Mucosa of descending colon (tissue), 3 donors: ENCODE measurements at regions not wholly inside any gene's neighbourhood (a gene's known extent, or its start where the extent isn't known, plus 50 kb on each side); places are given as distances from the start of the nearest gene placed in this dataset.

ENCODE experiments used
- ATAC-seq: fragments of 200-7000 bp; cut with Tn5 transposase; one replicate; pipeline ENCODE4 v1.9.1; 2020; ENCODE audit warnings: mild to moderate bottlenecking, moderate library complexity
- DNase-seq, 3 donors: peaks; one replicate each; pipeline ENCODE4 v3.0.0-alpha.2; 2020
- H3K36me3 ChIP-seq: fragments of 200-600 bp; one replicate; pipeline ENCODE4 v1.8.0; 2021; ENCODE audit warnings: low read depth, mild to moderate bottlenecking
- H3K4me1 ChIP-seq: fragments of 200-600 bp; one replicate; pipeline ENCODE4 v1.8.0; 2021; ENCODE audit warnings: low read depth, mild to moderate bottlenecking
- H3K4me3 ChIP-seq: fragments of 200-600 bp; one replicate; pipeline ENCODE4 v1.8.0; 2021; ENCODE audit warnings: mild to moderate bottlenecking
- H3K9me3 ChIP-seq: fragments of 200-600 bp; one replicate; pipeline ENCODE4 v1.8.0; 2021; ENCODE audit warnings: mild to moderate bottlenecking
- intact Hi-C, 2 donors: fragments of 100-400 bp; cut with DNase I in 1 of 2; cut with micrococcal nuclease in 1 of 2; formaldehyde crosslinking; loops; one replicate each; pipeline versions ENCODE4 v1.11.0 to v1.11.1; 2022; cut with DNase I, micrococcal nuclease
- TF ChIP-seq, protein P1 (sequence below): fragments of 200-600 bp; IDR thresholded peaks from one replicate; pipeline ENCODE4 v1.8.0; 2022; ENCODE audit warnings: antibody characterized with exemption, mild to moderate bottlenecking
- donor health status: DM: no; HTN: no; CAD: no; lungs with moderate emphysema.
- donor health status: DM: no; HTN: no; CAD: no.
- donor health status: DM: no; HTN: yes; CAD: no.

DNA sequence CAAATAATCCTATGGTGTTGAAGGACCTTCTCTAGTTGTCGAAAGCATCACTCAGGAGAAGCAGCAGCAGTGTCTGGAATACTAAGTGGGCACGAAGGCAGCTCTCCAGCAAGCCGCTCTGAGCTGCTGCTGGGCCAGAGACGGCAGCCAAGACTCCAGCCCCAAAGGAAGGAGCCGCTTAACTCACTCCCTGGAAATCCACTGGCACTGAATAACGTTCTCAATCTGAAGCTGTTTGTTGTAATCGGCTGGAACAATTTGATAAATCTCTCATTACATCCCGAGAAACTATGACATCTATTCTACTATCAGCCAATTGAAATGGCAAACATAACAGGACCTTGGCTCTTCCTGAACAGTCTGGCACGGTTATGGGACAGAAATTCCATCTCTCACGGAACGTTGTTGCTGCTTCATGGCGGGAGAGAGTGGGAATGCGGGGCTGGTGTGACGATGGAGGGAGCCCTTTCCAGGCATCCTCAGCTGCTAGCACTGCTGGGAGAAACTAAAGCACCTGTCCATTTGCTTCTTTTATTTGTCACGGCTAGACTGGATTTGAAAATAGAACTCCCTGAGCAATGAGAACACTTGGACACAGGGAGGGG, 331.5 kb upstream of the RNF32 start:
- intact Hi-C loops: no loop called here
- TF ChIP-seq, protein P1, sequence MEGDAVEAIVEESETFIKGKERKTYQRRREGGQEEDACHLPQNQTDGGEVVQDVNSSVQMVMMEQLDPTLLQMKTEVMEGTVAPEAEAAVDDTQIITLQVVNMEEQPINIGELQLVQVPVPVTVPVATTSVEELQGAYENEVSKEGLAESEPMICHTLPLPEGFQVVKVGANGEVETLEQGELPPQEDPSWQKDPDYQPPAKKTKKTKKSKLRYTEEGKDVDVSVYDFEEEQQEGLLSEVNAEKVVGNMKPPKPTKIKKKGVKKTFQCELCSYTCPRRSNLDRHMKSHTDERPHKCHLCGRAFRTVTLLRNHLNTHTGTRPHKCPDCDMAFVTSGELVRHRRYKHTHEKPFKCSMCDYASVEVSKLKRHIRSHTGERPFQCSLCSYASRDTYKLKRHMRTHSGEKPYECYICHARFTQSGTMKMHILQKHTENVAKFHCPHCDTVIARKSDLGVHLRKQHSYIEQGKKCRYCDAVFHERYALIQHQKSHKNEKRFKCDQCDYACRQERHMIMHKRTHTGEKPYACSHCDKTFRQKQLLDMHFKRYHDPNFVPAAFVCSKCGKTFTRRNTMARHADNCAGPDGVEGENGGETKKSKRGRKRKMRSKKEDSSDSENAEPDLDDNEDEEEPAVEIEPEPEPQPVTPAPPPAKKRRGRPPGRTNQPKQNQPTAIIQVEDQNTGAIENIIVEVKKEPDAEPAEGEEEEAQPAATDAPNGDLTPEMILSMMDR: no peak
- ATAC-seq (no peak), DNase-seq (no peak)
- no peak overlapping the region for H3K4me3 ChIP-seq
- H3K36me3 ChIP-seq: no peaks in the 10 kb centered on the region
- no peaks in the 10 kb centered on the region for H3K4me1 ChIP-seq
- H3K9me3 ChIP-seq: no peaks in the 10 kb centered on the region

DNA sequence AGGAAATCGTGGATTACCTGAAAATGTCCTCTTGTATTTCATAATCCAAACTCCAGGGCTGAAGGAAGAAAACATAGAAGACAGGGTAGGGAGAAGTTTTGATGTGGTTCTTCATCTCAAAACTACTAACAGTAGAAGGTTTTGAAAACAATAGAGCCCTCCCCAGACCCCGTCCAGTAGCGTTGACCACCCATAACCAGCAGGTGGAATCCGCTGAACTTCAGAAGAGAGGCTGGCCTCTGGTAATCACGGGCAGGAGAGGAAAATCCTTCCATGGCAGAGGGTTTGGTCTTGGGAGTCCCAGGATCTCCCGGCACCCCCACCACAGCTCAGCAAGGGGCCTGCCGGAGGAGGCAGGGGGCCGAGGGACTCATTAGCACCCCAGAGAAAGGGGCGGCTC, 333.4 kb upstream of the RNF32 start:
- ATAC-seq (no peak), DNase-seq (no peak)
- Histone ChIP-seq H3K36me3 (no peaks in the 10 kb centered on the region), H3K4me3 (no peak overlapping the region), H3K4me1 (no peaks in the 10 kb centered on the region), H3K9me3 (no peaks in the 10 kb centered on the region)
- intact Hi-C loops: no loop called here
- TF ChIP-seq, protein P1: no peak

DNA sequence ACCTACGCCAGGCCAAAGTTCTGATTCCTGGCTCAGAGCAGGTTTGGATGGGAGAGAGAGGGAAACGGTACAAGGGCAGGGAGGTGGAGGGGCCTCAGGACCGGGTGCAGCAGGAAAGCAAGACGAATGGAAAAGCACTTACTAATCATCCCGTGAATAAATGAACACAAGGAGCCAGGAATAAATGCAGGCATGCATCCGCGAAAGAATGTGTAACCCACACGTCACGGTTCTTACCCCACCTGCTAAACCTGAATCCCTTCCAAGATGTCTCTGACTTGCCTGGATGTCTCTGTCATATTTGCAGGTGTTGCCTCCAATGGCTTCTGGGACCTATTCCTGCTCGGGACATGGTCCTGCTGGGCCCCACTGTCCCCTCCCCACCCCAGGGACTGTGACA, 335.2 kb upstream of the RNF32 start:
- ATAC-seq: no peak
- TF ChIP-seq, protein P1: no peak
- Histone ChIP-seq H3K36me3 (no peaks in the 10 kb centered on the region), H3K4me3 (no peak overlapping the region), H3K4me1 (no peaks in the 10 kb centered on the region), H3K9me3 (no peaks in the 10 kb centered on the region)
- intact Hi-C loops: no loop called here
- DNase-seq: no peak

DNA sequence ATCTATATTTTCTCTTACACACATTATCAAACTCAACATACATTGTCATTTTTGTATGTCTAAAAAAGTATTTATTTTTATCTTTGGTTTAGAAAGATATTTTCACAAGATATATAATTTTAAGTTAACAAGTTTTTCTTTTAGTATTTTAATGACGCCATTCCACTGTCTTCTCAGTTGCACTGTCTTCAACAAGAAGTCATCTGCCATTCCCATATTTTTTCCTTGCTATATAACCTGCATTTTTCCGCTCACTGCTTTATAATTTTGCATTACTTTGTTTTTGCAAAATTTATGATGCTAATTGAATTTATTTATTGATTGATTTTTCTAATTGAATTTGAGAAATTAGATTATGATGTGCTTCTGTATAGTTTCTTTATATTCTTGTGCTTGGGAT, 357.8 kb upstream of the RNF32 start:
- Histone ChIP-seq H3K4me1 (no peaks in the 10 kb centered on the region), H3K4me3 (no peak overlapping the region), H3K9me3 (peaks cover 7% of the 10 kb centered on the region), H3K36me3 (no peaks in the 10 kb centered on the region)
- DNase-seq (no peak), ATAC-seq (no peak)
- TF ChIP-seq, protein P1: no peak
- intact Hi-C loops: no loop called here

DNA sequence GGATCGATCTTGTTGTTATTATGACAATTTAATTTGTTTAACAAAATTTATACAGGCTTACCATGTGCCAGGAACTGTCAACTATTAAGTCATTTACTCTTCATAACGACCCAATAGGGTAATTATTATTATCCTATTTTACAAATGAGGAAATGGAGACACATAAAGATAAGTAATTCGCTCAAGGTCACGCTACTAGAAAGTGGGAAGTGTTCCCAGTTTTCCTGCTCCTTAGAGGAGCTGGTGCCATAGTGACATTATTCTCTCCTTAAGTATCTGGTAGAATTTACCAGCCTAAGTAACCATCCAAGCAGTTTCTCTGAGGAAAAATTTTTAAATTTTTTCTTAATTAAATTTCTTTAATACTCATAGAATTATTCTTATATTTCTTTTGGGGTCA, 360.9 kb upstream of the RNF32 start:
- H3K4me3 ChIP-seq: no peak overlapping the region
- intact Hi-C loops: no loop called here
- H3K4me1 ChIP-seq: no peaks in the 10 kb centered on the region
- DNase-seq: no peak
- peaks cover 7% of the 10 kb centered on the region for H3K9me3 ChIP-seq
- TF ChIP-seq, protein P1: no peak
- no peak for ATAC-seq
- H3K36me3 ChIP-seq: no peaks in the 10 kb centered on the region

DNA sequence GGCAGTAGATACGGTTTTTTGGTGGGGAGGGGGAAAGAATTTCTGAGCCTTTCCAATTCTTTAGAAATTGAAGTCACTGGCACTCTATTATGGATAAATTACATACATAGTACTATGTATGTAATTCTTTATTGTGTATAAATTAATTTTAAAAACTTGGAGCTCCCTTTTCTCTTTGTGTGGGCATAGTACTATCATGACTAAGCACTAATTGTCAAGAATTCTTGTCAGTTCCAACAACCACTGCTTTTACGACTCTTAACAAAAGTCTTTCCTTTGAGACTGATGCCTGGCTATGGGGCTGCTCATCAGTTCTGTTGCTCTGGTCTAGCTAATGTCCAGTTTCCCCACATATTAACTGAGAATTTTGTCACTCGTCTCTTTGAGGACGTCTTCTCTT, 365.3 kb upstream of the RNF32 start:
- TF ChIP-seq, protein P1: no peak
- no peak for DNase-seq
- intact Hi-C loops: no loop called here
- Histone ChIP-seq H3K4me1 (no peaks in the 10 kb centered on the region), H3K9me3 (no peaks in the 10 kb centered on the region), H3K36me3 (no peaks in the 10 kb centered on the region), H3K4me3 (no peak overlapping the region)
- ATAC-seq: no peak
